Right lobe of liver (tissue), 6 donors: ENCODE measurements at regions not wholly inside any gene's neighbourhood (a gene's known extent, or its start where the extent isn't known, plus 50 kb on each side); places are given as distances from the start of the nearest gene placed in this dataset.
"Not testable (repeated sequence)": the region's sequence is repeated elsewhere in the genome, so short reads cannot be mapped to it uniquely, and the experiment has no call there.

Experiments
- ATAC-seq, 4 donors: fragments of 200-7000 bp; cut with Tn5 transposase; one replicate each; pipeline ENCODE4 v1.9.1; 2020; ENCODE audit warnings: mild to moderate bottlenecking in 4 of 4, moderate library complexity in 4 of 4
- DNase-seq, 3 donors: peaks; one replicate each; pipeline ENCODE4 v3.0.0-alpha.2; 2020
- H3K27ac ChIP-seq, 3 donors: fragments of 200-600 bp; one replicate each; pipeline ENCODE4 v1.8.0; 2022
- H3K27me3 ChIP-seq, 2 donors: fragments of 200-600 bp; one replicate each; pipeline ENCODE4 v1.8.0; 2022
- H3K36me3 ChIP-seq, 4 donors: fragments of 200-600 bp; sonication (generic) in 1 of 4; one replicate each; pipeline versions ENCODE4 v1.5.1 to v1.8.0; 2017 to 2022; ENCODE audit warnings: control low read depth in 1 of 4
- H3K4me1 ChIP-seq, 4 donors: fragments of 200-600 bp; sonication (generic) in 1 of 4; one replicate each; pipeline versions ENCODE4 v1.5.1 to v1.8.0; 2017 to 2022; ENCODE audit warnings: control low read depth in 1 of 4
- H3K4me3 ChIP-seq, 3 donors: fragments of 200-600 bp; one replicate each; pipeline ENCODE4 v1.8.0; 2022
- H3K9me3 ChIP-seq, 4 donors: fragments of 200-600 bp; sonication (generic) in 1 of 4; one replicate each; pipeline versions ENCODE4 v1.5.1 to v1.8.0; 2017 to 2022; ENCODE audit warnings: control low read depth in 1 of 4
- WGBS: methylation state at CpG from one replicate; pipeline ENCODE4 v1.1.6; 2018; ENCODE audit warnings: low coverage, low lambda C conversion rate; ENCODE audit not compliant: insufficient coverage; ENCODE audit errors: missing lambda C conversion rate; 5-methylcytosine and 5-hydroxymethylcytosine counted together
- intact Hi-C, 2 donors: fragments of 100-400 bp; cut with DNase I; formaldehyde crosslinking; loops; one replicate each; pipeline versions ENCODE4 v1.11.2 to v1.14.1; 2022
- donor health status: DM: no; HTN: yes; CAD: no.
- donor health status: DM: no; HTN: no; CAD: no.
- donor health status: DM: no; HTN: no; CAD: no.
- donor health status: DM: no; HTN: yes; CAD: no.
- donor health status: DM: no; HTN: yes; CAD: no.

DNA sequence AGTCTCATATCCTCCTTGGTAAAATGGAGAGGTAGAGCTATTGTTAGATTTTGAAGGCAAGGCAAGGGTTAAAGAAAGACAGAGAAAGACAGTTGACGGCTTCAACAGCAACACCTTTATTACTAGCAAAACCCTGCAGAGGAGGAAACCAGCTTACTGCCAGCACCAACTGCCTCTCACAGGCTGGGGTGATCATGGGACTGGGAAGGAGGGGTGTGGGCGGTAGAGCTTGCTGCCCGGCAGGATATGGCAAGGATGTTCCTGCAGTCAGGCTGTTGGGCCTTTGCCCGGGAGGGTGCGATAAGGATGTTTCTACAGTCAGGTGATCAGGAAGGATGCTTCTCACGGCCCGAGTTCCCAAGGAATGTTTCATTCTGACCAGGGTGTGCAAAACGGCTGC lies 310.0 kb downstream of the FOXD4L4 start:
- H3K36me3 ChIP-seq, intact Hi-C loops, H3K4me3 ChIP-seq, H3K27ac ChIP-seq, H3K9me3 ChIP-seq, H3K27me3 ChIP-seq, H3K4me1 ChIP-seq, DNase-seq, ATAC-seq: not testable (repeated sequence)
- no CpG with 5 or more reads among the region's 8 CpGs for WGBS

DNA sequence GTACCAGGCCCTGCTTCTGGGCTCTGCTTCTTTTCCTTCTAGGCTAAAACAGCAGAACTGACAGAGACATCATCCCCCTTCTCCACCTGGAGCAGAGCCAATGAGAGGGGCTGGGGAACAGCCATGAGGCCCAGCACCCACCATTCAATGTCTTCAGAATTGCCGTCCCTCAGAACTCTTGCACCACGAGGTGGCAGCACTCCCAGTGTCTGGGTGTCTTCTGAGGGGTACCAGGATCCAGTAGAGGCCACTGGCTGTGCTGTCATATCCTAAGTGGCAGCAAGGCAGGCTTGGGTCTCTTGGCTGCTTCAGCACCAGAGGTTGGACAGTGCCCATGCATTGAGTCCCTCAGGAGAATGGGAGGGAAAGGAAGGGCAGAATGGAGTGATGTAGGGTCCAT lies 312.8 kb downstream of the FOXD4L4 start:
- intact Hi-C loops, H3K27me3 ChIP-seq, ATAC-seq, H3K27ac ChIP-seq, H3K9me3 ChIP-seq, H3K36me3 ChIP-seq, H3K4me1 ChIP-seq, DNase-seq, H3K4me3 ChIP-seq: not testable (repeated sequence)
- no CpG with 5 or more reads among the region's 2 CpGs for WGBS

DNA sequence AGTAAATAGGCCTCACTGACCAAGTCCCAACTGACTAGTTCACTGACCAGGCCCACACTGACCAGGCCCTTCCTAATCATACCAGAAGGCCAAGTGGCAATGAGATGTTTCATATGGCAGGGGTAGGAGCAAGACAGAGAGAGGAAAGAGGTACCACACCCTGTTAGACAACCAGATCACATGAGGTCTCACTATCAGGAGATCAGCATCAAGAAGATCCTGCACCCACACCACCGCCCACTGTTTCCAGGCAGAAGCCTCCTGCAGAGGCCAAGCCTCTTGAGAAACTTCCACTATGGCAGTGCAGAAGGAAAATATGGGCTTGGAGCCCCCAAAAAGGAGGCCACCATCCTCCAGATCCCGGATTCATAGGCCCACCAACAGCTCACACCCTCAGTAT lies 317.8 kb downstream of the FOXD4L4 start:
- H3K36me3 ChIP-seq, H3K4me3 ChIP-seq, H3K27ac ChIP-seq, H3K4me1 ChIP-seq, ATAC-seq, intact Hi-C loops, H3K27me3 ChIP-seq, DNase-seq, H3K9me3 ChIP-seq: not testable (repeated sequence)
- WGBS = no CpG with 5 or more reads among the region's 2 CpGs

DNA sequence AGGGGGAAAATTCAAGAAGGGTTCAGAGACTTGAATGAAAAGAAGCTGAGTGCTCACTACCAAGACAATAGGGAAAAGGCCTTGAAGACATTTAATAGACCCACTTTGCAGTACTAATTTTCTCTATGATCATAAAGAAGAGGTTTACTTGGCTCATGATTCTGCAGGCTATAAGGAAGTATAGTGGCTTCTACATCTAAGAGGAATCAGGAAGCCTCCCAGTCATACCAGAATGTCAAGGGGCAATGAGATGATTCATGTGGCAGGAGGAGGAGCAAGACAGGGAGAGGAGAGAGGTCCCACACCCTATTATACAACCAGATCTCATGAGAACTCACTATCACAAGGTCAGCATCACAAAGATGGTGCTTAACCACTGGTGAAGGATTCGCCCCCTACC lies 323.7 kb downstream of the FOXD4L4 start:
- H3K36me3 ChIP-seq, H3K9me3 ChIP-seq, DNase-seq, H3K4me1 ChIP-seq, H3K27me3 ChIP-seq, H3K4me3 ChIP-seq, intact Hi-C loops, H3K27ac ChIP-seq, ATAC-seq: not testable (repeated sequence)
- no CpG with 5 or more reads among the region's 1 CpG for WGBS

DNA sequence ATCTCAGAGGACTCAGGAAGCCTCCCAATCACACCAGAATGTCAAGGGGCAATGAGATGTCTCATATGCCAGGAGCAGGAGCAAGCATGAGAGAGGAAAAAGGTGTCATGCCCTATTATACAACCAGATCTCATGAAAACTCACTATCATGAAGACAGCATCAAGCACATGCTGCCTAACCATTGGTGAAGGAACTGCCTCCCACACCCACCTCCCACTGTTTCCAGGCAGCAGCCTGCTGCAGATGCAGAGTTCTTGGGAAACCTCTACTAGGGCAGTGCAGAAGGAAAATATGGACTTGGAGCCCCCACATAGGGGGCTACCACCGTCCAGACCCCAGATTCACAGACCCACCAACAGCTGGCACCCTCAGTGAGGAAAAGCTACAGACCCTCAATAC lies 326.9 kb downstream of the FOXD4L4 start:
- ATAC-seq, H3K36me3 ChIP-seq, H3K27ac ChIP-seq, intact Hi-C loops, H3K9me3 ChIP-seq, H3K4me1 ChIP-seq, DNase-seq, H3K4me3 ChIP-seq, H3K27me3 ChIP-seq: not testable (repeated sequence)
- no CpG with 5 or more reads among the region's 1 CpG for WGBS

DNA sequence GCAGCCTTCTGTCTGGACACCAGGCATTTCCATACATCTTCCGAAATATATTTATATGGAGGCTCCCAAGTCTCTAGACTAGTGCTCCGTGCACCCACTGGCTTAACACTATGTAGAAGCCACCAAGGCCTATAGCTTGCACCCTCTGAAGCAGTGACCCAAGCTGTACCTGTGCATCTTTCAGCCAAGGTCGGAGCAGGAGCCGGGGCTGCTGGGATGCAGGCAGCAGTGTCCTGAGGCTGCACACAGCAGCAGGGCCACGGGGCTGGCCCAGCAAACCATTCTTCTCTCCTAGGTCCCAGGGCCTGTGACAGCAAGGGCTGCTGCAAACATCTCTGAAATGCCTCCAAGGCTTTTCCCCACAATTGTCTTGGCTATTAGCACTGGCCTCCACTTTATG lies 328.8 kb downstream of the FOXD4L4 start:
- intact Hi-C loops, H3K4me1 ChIP-seq, H3K9me3 ChIP-seq, H3K36me3 ChIP-seq, H3K4me3 ChIP-seq, H3K27ac ChIP-seq, ATAC-seq, H3K27me3 ChIP-seq: not testable (repeated sequence)
- 70% methylated on average over 3 of the region's 5 CpGs for WGBS
- peak in 2 of 3 donors; percentile 28 to 46 for DNase-seq

DNA sequence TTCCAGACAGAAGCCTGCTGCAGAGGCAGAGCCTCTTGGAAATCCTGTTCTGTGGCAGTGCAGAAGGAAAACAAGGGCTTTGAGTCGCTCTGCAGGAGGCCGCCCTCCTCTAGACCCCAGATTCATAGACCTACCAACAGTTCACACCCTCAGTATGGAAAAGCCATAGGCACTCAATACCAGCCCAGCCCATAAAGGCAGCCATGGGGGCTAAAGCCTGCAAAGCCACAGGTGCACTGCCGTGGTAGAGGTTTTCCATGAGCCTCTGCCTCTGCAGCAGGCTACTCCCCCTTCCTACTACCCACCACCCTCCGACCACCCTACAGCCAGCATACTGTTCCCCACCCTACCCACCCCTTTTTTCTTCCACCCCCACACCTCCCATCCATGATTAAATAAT lies 330.3 kb downstream of the FOXD4L4 start:
- H3K27me3 ChIP-seq, ATAC-seq, H3K27ac ChIP-seq, H3K36me3 ChIP-seq, H3K4me3 ChIP-seq, H3K9me3 ChIP-seq, intact Hi-C loops, H3K4me1 ChIP-seq: not testable (repeated sequence)
- DNase-seq = peak; percentile 11 to 40 (median 32)
- WGBS = 67% methylated on average over 2 of the region's 4 CpGs

DNA sequence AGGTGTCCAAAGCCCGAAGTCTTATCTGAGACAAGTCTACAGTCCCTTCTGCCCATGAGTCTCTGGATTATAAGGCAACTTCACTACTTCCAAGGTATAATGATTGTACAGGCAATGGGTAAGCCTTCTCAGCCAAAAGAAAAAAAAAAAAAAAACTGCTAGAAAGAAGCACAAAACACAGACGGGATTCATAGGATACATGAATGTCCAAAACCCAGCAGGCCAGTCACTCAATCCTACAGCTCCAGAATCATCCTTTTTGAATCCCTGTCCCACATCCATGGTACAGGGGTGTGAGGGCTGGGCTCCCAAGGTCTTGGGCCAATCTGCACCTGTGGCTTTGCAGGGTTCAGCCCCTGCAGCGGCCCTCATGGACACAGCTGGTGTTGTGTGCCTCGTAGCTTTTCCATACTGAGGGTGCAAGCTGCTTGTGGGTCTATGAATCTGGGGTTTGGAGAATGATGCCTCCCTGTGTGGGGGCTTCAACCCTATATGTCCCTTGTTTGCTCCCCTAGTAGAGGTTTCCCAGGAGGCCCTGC lies 331.6 kb downstream of the FOXD4L4 start:
- DNase-seq, H3K4me3 ChIP-seq, H3K4me1 ChIP-seq, ATAC-seq, H3K27ac ChIP-seq, H3K9me3 ChIP-seq, H3K36me3 ChIP-seq, H3K27me3 ChIP-seq, intact Hi-C loops: not testable (repeated sequence)
- WGBS = 68% methylated on average over 3 of the region's 4 CpGs

DNA sequence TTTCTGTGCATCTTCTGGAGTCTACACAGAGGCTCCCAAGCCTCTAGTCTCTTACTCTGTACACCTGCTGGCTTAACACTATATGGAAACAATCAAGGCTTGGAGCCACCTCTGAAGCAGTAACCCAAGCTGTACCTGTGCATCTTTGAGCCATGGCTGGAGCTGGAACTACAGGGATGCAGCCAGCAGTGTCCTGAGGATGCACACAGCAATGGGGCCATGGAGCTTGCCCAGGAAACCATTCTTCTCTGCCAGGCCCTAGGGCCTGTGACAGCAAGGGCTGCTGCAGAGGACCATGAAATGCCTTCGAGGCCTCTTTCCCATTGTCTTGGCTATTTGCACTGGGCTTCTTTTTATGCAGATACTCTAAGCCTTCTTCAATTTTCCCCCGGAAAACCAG lies 332.1 kb downstream of the FOXD4L4 start:
- intact Hi-C loops, ATAC-seq, H3K9me3 ChIP-seq, H3K27me3 ChIP-seq, H3K4me1 ChIP-seq, H3K27ac ChIP-seq, H3K36me3 ChIP-seq, H3K4me3 ChIP-seq: not testable (repeated sequence)
- peak in 1 of 3 donors; percentile 27 for DNase-seq
- 73% methylated on average over 1 of the region's 2 CpGs for WGBS

DNA sequence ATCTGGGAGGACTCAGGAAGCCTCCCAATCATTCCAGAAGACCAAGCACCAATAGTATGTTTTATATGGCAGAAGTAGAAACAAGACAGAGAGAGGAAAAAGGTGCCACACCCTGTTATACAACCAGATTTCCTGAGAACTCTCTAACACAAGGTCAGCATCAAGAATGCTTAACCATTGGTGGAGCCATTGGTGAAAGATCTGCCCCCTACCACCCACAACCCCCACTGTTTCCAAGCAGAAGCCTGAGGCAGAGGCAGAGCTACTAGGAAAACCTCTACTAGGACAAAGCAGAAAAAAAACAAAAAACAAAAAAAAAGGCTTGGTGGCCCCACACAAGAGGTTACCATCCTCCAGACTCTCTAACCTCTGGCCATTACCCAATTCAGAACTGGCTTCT lies 336.2 kb downstream of the FOXD4L4 start:
- H3K27ac ChIP-seq, H3K4me3 ChIP-seq, H3K27me3 ChIP-seq, ATAC-seq, intact Hi-C loops, H3K9me3 ChIP-seq, H3K36me3 ChIP-seq, DNase-seq, H3K4me1 ChIP-seq: not testable (repeated sequence)

DNA sequence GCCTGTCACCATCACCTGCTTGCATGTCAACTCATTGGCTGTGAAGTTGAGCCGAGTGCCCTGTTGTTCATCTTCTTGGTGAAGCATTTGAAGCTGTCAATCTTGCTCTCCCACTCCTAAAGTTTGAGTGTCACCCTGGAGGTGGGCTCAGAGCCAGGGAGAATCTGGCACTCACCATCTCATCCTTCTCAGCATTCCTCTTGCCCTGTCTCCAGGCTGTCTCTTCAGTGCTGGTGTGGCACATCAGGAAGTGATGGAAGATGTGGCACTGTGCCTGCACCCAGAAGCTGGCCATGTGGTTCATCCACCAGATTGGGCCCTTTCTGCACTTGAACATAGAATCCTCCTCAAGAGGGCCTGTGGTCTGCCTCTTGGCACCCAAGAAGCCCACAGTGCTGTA lies 345.9 kb downstream of the FOXD4L4 start:
- WGBS = no CpG with 5 or more reads among the region's 1 CpG
- H3K27ac ChIP-seq, intact Hi-C loops, DNase-seq, H3K4me3 ChIP-seq, H3K4me1 ChIP-seq, ATAC-seq, H3K27me3 ChIP-seq, H3K36me3 ChIP-seq, H3K9me3 ChIP-seq: not testable (repeated sequence)
